HEK293 (cell line): ENCODE measurements at regions not wholly inside any gene's neighbourhood (a gene's known extent, or its start where the extent isn't known, plus 50 kb on each side); places are given as distances from the start of the nearest gene placed in this dataset.
"Not testable (repeated sequence)": the region's sequence is repeated elsewhere in the genome, so short reads cannot be mapped to it uniquely, and the experiment has no call there.

ENCODE experiments used
- HOXC10 ChIP-seq: sonication (generic); formaldehyde crosslinking; IDR thresholded peaks from 2 replicates; pipeline ENCODE4 v1.8.1; 2023; ENCODE audit warnings: mild to moderate bottlenecking, missing genetic modification reagents
- TCF7L2 ChIP-seq: IDR thresholded peaks from 2 replicates; pipeline ENCODE4 v1.6.1; 2011; ENCODE audit warnings: low read depth, mild to moderate bottlenecking, inconsistent platforms, low read length, moderate library complexity, borderline replicate concordance
- ZNF274 ChIP-seq, 2 experiments: fragments of 200-500 bp in 1 of 2; fragments of 450-650 bp in 1 of 2; sonication (Bioruptor generic) in 1 of 2; formaldehyde crosslinking in 1 of 2; IDR thresholded peaks; 2 replicates each; pipeline versions ENCODE4 v1.5.1 to v1.6.1; 2014 to 2016; ENCODE audit warnings: borderline replicate concordance in 1 of 2, inconsistent platforms in 1 of 2, low read length in 1 of 2, missing biosample characterization in 1 of 2, missing genetic modification characterization in 1 of 2
- ZNF423 ChIP-seq: fragments of 450-650 bp; formaldehyde crosslinking; IDR thresholded peaks from 2 replicates; pipeline ENCODE4 v1.5.1; 2016; ENCODE audit warnings: missing biosample characterization, missing genetic modification characterization
- ZNF837 ChIP-seq: fragments of 450-650 bp; formaldehyde crosslinking; IDR thresholded peaks from 2 replicates; pipeline ENCODE4 v1.5.1; 2016; ENCODE audit warnings: missing biosample characterization, missing genetic modification characterization
- TF ChIP-seq, protein P1 (sequence below): fragments of 450-650 bp; formaldehyde crosslinking; IDR thresholded peaks from 2 replicates; pipeline ENCODE4 v1.5.1; 2016; ENCODE audit warnings: missing biosample characterization, missing genetic modification characterization

DNA sequence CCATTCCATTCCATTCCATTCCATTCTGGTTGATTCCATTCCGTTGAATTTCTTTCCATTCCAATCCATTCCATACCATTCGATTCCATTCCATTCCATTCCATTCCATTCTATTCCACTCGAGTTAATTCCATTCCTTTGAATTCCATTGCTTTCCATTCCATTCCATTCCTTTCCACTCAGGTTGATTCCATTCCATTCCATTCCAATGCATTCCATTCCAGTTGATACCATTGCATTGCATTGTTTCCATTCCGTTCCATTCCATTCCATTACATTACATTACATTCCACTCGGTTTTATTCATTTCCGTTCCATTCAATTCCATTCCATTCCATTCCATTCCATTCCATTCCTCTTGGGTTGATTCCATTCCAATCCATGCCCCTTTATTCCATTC, 161.5 kb downstream of the CWH43 start:
- not testable (repeated sequence) for TF ChIP-seq ZNF274 (IDR thresholded peaks at IDR 0.05; ENCODE audit: low read length); ZNF274 (tag by site-specific recombination; IDR thresholded peaks at IDR 0.05; ENCODE audit: borderline replicate concordance); TCF7L2; HOXC10 (CRISPR knock-in tag); ZNF423 (tag by site-specific recombination); ZNF837
- TF ChIP-seq, protein P1, sequence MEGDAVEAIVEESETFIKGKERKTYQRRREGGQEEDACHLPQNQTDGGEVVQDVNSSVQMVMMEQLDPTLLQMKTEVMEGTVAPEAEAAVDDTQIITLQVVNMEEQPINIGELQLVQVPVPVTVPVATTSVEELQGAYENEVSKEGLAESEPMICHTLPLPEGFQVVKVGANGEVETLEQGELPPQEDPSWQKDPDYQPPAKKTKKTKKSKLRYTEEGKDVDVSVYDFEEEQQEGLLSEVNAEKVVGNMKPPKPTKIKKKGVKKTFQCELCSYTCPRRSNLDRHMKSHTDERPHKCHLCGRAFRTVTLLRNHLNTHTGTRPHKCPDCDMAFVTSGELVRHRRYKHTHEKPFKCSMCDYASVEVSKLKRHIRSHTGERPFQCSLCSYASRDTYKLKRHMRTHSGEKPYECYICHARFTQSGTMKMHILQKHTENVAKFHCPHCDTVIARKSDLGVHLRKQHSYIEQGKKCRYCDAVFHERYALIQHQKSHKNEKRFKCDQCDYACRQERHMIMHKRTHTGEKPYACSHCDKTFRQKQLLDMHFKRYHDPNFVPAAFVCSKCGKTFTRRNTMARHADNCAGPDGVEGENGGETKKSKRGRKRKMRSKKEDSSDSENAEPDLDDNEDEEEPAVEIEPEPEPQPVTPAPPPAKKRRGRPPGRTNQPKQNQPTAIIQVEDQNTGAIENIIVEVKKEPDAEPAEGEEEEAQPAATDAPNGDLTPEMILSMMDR (tag by site-specific recombination) = not testable (repeated sequence)
